Breast epithelium (tissue), 4 donors: ENCODE measurements at regions not wholly inside any gene's neighbourhood (a gene's known extent, or its start where the extent isn't known, plus 50 kb on each side); places are given as distances from the start of the nearest gene placed in this dataset.
A peak's percentile ranks its signal among the peaks of the same experiment; 100 is the strongest.

Experiments
- DNase-seq, 2 donors: peaks; one replicate each; pipeline ENCODE4 v3.0.0-alpha.2; 2019; ENCODE audit warnings: low spot score in 2 of 2
- H3K27ac ChIP-seq, 2 donors: fragments of 200-600 bp; sonication (generic) in 1 of 2; one replicate each; pipeline ENCODE4 v1.5.1; 2016 to 2019; ENCODE audit warnings: mild to moderate bottlenecking in 1 of 2
- H3K27me3 ChIP-seq, 2 donors: fragments of 200-600 bp; sonication (generic) in 1 of 2; one replicate each; pipeline versions ENCODE4 v1.5.1 to v1.6.0; 2017 to 2019; ENCODE audit warnings: control low read depth in 1 of 2, mild to moderate bottlenecking in 1 of 2
- H3K36me3 ChIP-seq: fragments of 200-600 bp; one replicate; pipeline ENCODE4 v1.5.1; 2019
- H3K4me1 ChIP-seq, 2 donors: fragments of 200-600 bp; sonication (generic); one replicate each; pipeline ENCODE4 v1.5.1; 2016 to 2019; ENCODE audit warnings: control low read depth in 1 of 2
- H3K4me3 ChIP-seq, 3 donors: fragments of 200-600 bp; sonication (generic); 1 replicate in 2 of 3; 2 replicates in 1 of 3; pipeline ENCODE4 v1.5.1; 2016 to 2019; ENCODE audit warnings: mild to moderate bottlenecking in 3 of 3, moderate library complexity in 2 of 3
- H3K9me3 ChIP-seq, 2 donors: fragments of 200-600 bp; sonication (generic) in 1 of 2; one replicate each; pipeline ENCODE4 v1.5.1; 2016 to 2019; ENCODE audit warnings: control low read depth in 1 of 2
- CTCF ChIP-seq, 3 donors: fragments of 450-650 bp; IDR thresholded peaks; one replicate each; pipeline ENCODE4 v1.5.1; 2016 to 2017; ENCODE audit warnings: antibody characterized with exemption in 3 of 3, mild to moderate bottlenecking in 3 of 3, moderate library complexity in 3 of 3
- POLR2A ChIP-seq: fragments of 450-650 bp; IDR thresholded peaks from one replicate; pipeline ENCODE4 v1.6.1; 2016; ENCODE audit warnings: antibody characterized with exemption, mild to moderate bottlenecking, moderate library complexity
- POLR2AphosphoS5 ChIP-seq, 3 donors: sonication (generic); formaldehyde crosslinking; IDR thresholded peaks; one replicate each; pipeline ENCODE4 v1.6.1; 2017; ENCODE audit warnings: antibody characterized with exemption in 3 of 3
- intact Hi-C: fragments of 100-400 bp; cut with DNase I; formaldehyde crosslinking; loops from one replicate; pipeline ENCODE4 v1.15.1; 2023; ENCODE audit warnings: low total_unique reads

- Histone ChIP-seq H3K36me3 (no peaks in the 10 kb centered on the region), H3K27me3 (peaks cover 0 to 10% of the 10 kb centered on the region in 2 donors)
Observed at GRCh38 chr10:123613346-123613850, 52.8 kb upstream of the GPR26 start.

GRCh38 chr10:123614888-123615287 is 51.3 kb upstream of the GPR26 start:
- H3K27ac ChIP-seq, result no peak overlapping the region
- H3K4me1 ChIP-seq, result no peaks in the 10 kb centered on the region
- intact Hi-C loops, result no loop called here
- no peak overlapping the region for H3K4me3 ChIP-seq
- peak; percentile 31 to 85 for DNase-seq
- H3K9me3 ChIP-seq, result no peaks in the 10 kb centered on the region
- no peak for TF ChIP-seq POLR2A
- no peak for TF ChIP-seq CTCF (IDR thresholded peaks at IDR 0.05)
- no peak for TF ChIP-seq POLR2AphosphoS5 (IDR thresholded peaks at IDR 0.05)
- H3K36me3 ChIP-seq, result no peaks in the 10 kb centered on the region
- peaks cover 0 to 5% of the 10 kb centered on the region in 2 donors for H3K27me3 ChIP-seq

More at GRCh38 chr10:123613346-123613850, 52.8 kb upstream of the GPR26 start:
- H3K9me3 ChIP-seq, result no peaks in the 10 kb centered on the region
- intact Hi-C loops, result no loop called here
- TF ChIP-seq POLR2AphosphoS5 (IDR thresholded peaks at IDR 0.05), result no peak
- TF ChIP-seq POLR2A, result no peak
- no peak for TF ChIP-seq CTCF (IDR thresholded peaks at IDR 0.05)
- no peaks in the 10 kb centered on the region for H3K4me1 ChIP-seq
- no peak for DNase-seq
- H3K27ac ChIP-seq, result no peak overlapping the region
- H3K4me3 ChIP-seq, result no peak overlapping the region
